A673 (cell line): ENCODE measurements at regions not wholly inside any gene's neighbourhood (a gene's known extent, or its start where the extent isn't known, plus 50 kb on each side); places are given as distances from the start of the nearest gene placed in this dataset.

Experiments used
- BruUV-seq: library from RNA; stranded (reverse); fragments of 400-500 nt; replicated peaks from 2 replicates; lab custom pipeline; 2021; lab: Mats Ljungman, UMichigan
- CTCF ChIA-PET: fragments of 300-600 bp; sonication (Branson Sonifier 250); formaldehyde crosslinking; loops from one replicate; lab custom pipeline; 2022; ENCODE audit warnings: antibody characterized with exemption; lab: Charles Lee
- POLR2A ChIA-PET: fragments of 300-600 bp; sonication (Branson Sonifier 250); formaldehyde crosslinking; loops from one replicate; lab custom pipeline; 2022; ENCODE audit warnings: antibody characterized with exemption; ENCODE audit not compliant: low non-redundant PET; lab: Charles Lee
- DNase-seq: peaks from one replicate; pipeline ENCODE4 v3.0.0-alpha.2; 2015; ENCODE audit warnings: low spot score
- H3K27ac ChIP-seq: fragments of 200-600 bp; sonication (generic); 2 replicates; pipeline ENCODE4 v1.5.1; 2016; ENCODE audit warnings: mixed run types, low read depth, mild to moderate bottlenecking, mixed read lengths, antibody characterized with exemption, low read length; ENCODE audit not compliant: poor library complexity, severe bottlenecking
- H3K27me3 ChIP-seq: fragments of 200-600 bp; sonication (generic); replicated peaks from 2 replicates; pipeline ENCODE4 v1.6.1; 2017; ENCODE audit warnings: mixed run types, low read depth, mild to moderate bottlenecking, mixed read lengths, antibody characterized with exemption, low read length; ENCODE audit not compliant: insufficient read depth, poor library complexity
- H3K36me3 ChIP-seq: fragments of 200-600 bp; sonication (generic); 2 replicates; pipeline ENCODE4 v1.6.1; 2016; ENCODE audit warnings: mixed run types, mild to moderate bottlenecking, mixed read lengths, antibody characterized with exemption, low read length; ENCODE audit not compliant: insufficient read depth, poor library complexity, severe bottlenecking
- H3K4me1 ChIP-seq: fragments of 200-600 bp; sonication (generic); 2 replicates; pipeline ENCODE4 v1.6.1; 2017; ENCODE audit warnings: mixed run types, mild to moderate bottlenecking, mixed read lengths, antibody characterized with exemption, low read length; ENCODE audit not compliant: insufficient read depth, poor library complexity, severe bottlenecking
- H3K4me3 ChIP-seq: fragments of 200-600 bp; sonication (generic); 2 replicates; pipeline ENCODE4 v1.5.1; 2016; ENCODE audit warnings: low read depth, mixed run types, mild to moderate bottlenecking, mixed read lengths, low read length; ENCODE audit not compliant: poor library complexity, severe bottlenecking
- H3K9me3 ChIP-seq: fragments of 200-600 bp; sonication (generic); 2 replicates; pipeline ENCODE4 v1.6.1; 2016; ENCODE audit warnings: mixed run types, low read depth, mild to moderate bottlenecking, mixed read lengths, antibody characterized with exemption, low read length; ENCODE audit not compliant: poor library complexity, severe bottlenecking
- EZH2 ChIP-seq: fragments of 200-600 bp; sonication (generic); IDR thresholded peaks from 2 replicates; pipeline ENCODE4 v1.6.1; 2017; ENCODE audit warnings: borderline replicate concordance, low read depth, mild to moderate bottlenecking, mixed read lengths, antibody characterized with exemption, low read length; ENCODE audit not compliant: poor library complexity, severe bottlenecking
- intact Hi-C: fragments of 100-400 bp; cut with micrococcal nuclease; formaldehyde crosslinking; loops from one replicate; pipeline ENCODE4 v1.10.0; 2022; ENCODE audit not compliant: unreplicated experiment
- TF ChIP-seq, protein P1 (sequence below): fragments of 300-800, 200-600 bp; sonication (generic); conservative IDR thresholded peaks from 2 replicates; pipeline ENCODE4 v1.5.1; 2017; ENCODE audit warnings: low read depth, mild to moderate bottlenecking, antibody characterized with exemption, low read length, moderate library complexity, mixed read lengths

DNA sequence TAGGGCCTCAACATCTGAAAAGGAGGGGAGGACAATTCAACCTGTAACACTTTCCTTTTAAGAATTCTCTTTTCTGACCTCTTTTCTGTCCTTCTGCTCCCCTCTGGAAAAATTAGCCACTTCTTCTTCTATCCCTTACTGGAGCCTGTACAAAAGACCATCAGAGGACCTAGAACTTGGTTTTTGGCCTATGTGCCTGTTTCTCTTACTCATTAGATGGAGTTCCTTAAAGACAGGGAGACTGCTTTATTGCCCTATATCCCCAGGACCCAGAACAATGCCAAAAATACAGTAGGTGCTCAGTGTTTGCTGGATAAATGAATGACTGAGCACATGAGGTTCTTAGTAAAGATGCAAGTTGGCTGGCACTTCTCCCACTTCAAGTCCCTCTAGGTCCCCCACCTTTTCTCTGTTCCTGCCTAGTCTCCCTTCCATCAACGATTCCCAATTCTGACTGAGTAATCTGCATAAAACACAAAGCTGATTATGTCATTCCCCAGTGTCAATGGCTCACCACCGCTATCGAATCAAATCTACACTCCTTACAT, 114.2 kb downstream of the DDX1 start:
- intact Hi-C loops = no loop called here
- Histone ChIP-seq H3K27ac (no peak overlapping the region), H3K36me3 (no peaks in the 10 kb centered on the region), H3K4me1 (no peaks in the 10 kb centered on the region), H3K27me3 (no peaks in the 10 kb centered on the region), H3K9me3 (no peaks in the 10 kb centered on the region), H3K4me3 (no peak overlapping the region)
- TF ChIP-seq, protein P1, sequence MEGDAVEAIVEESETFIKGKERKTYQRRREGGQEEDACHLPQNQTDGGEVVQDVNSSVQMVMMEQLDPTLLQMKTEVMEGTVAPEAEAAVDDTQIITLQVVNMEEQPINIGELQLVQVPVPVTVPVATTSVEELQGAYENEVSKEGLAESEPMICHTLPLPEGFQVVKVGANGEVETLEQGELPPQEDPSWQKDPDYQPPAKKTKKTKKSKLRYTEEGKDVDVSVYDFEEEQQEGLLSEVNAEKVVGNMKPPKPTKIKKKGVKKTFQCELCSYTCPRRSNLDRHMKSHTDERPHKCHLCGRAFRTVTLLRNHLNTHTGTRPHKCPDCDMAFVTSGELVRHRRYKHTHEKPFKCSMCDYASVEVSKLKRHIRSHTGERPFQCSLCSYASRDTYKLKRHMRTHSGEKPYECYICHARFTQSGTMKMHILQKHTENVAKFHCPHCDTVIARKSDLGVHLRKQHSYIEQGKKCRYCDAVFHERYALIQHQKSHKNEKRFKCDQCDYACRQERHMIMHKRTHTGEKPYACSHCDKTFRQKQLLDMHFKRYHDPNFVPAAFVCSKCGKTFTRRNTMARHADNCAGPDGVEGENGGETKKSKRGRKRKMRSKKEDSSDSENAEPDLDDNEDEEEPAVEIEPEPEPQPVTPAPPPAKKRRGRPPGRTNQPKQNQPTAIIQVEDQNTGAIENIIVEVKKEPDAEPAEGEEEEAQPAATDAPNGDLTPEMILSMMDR = no peak
- no peak for TF ChIP-seq EZH2
- POLR2A ChIA-PET = no interaction called here
- no TSS peak for BruUV-seq
- CTCF ChIA-PET = no interaction called here
- DNase-seq = no peak

DNA sequence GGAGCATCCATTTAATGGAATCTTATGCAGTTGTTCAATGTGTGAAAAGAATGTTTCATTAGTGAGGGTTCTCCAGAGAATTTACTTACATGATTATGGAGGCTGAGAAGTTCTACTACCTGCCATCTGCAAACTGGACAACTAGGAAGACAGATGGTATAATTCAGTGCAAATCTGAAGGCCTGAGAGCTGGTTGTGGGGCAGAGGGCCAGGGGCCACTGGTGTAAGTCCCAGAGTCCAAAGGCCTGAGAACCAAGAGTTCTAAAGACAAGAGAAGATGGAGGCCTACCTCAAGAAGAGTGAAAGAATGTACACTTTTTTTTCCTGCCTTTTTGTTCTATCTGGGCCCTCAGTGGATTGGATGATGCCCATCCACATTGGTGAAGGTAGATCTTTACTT, 114.8 kb downstream of the DDX1 start:
- no TSS peak for BruUV-seq
- TF ChIP-seq, protein P1 = no peak
- no peak for TF ChIP-seq EZH2
- POLR2A ChIA-PET = no interaction called here
- intact Hi-C loops = no loop called here
- CTCF ChIA-PET = no interaction called here
- no peak overlapping the region for H3K4me3 ChIP-seq
- H3K27me3 ChIP-seq = no peaks in the 10 kb centered on the region
- H3K9me3 ChIP-seq = no peaks in the 10 kb centered on the region
- DNase-seq = no peak
- no peaks in the 10 kb centered on the region for H3K4me1 ChIP-seq
- H3K36me3 ChIP-seq = no peaks in the 10 kb centered on the region
- no peak overlapping the region for H3K27ac ChIP-seq

DNA sequence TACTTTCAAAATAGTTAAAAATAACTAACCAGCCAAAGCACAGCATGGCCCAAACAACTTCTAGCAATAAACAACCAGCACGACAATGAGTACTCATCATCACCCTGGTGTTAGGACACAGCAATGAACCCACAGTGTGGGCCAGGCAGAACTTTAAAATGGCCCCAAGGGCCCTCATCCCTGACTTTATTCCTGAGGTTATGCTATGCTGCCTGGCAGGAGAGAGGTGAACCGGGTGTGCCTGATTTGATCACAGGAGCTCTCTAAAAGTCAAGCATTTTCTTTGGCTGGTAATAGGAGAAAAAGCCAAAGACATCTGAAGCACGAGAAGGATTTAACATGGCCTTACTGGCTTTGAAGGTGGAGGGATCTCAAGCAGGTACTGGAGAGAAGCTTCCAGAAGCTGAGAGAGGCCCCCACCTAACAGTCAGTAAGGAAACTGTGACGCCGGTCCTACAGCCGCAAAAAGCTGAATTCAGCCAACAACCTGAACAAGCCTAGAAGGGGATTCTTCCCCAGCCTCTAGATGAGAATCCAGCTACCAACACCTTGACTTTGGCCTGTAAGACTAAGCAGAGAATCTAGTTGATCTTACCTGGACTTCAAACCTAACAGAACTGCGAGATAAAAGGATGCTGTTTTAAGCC, 115.4 kb downstream of the DDX1 start:
- H3K4me1 ChIP-seq = no peaks in the 10 kb centered on the region
- BruUV-seq = no TSS peak
- no peak overlapping the region for H3K4me3 ChIP-seq
- no peaks in the 10 kb centered on the region for H3K9me3 ChIP-seq
- H3K27me3 ChIP-seq = no peaks in the 10 kb centered on the region
- no peak overlapping the region for H3K27ac ChIP-seq
- POLR2A ChIA-PET = no interaction called here
- no peak for TF ChIP-seq EZH2
- TF ChIP-seq, protein P1 = no peak
- no peaks in the 10 kb centered on the region for H3K36me3 ChIP-seq
- intact Hi-C loops = no loop called here
- CTCF ChIA-PET = no interaction called here
- no peak for DNase-seq
